GM18909 (cell line): ENCODE measurements at regions not wholly inside any gene's neighbourhood (a gene's known extent, or its start where the extent isn't known, plus 50 kb on each side); places are given as distances from the start of the nearest gene placed in this dataset.

Experiments used
- ATAC-seq: cut with Tn5 transposase; IDR thresholded peaks from one replicate; pipeline ENCODE4 v1.9.1; 2021; ENCODE audit warnings: mild to moderate bottlenecking; ENCODE audit not compliant: unreplicated experiment, poor library complexity

- no peak for ATAC-seq
Observed at GRCh38 chr4:81904121-81904520, 432.4 kb upstream of the RASGEF1B start.

DNA sequence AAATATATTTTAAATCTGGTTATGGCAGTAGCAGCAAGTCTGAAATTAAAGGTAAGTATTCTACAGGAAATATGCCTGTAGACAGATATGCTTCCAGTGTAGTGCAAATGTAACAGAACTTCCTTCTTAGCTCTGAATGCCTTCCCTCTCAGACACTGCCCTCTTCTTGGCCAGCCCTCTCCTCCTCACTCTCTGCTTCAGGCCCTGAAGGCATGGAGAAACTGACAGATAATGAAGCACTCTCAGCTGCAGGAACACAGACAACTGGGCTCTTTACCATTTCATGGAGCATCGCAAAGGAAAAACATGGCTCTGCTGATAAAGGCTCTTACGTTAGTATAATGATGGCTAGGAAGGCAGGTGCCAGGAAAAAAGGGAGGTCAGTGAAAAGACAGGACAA is 431.5 kb upstream of the RASGEF1B start:
- no peak for ATAC-seq

GRCh38 chr4:81898862-81899504 is 427.3 kb upstream of the RASGEF1B start:
- ATAC-seq = no peak

DNA sequence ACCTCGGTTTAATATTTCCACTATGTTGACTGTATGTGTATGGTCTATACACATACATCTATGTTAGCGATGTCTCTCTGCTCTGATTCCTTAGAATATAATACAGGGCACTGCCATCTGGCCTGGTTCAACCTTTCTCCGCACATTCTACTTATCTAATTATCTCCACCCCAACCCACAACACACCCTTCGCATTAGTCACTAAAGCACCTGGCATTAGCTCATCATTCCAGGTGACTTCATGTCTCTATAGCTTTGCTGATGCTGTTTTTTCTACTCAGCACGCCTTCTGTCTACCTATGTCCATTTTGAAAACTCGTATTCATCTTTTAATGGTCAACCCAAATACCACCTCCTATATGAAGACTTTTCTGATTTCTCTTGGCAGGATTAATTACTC is 425.2 kb upstream of the RASGEF1B start:
- no peak for ATAC-seq

- ATAC-seq = no peak
Observed at GRCh38 chr4:81891005-81891996, 419.6 kb upstream of the RASGEF1B start.

- ATAC-seq = no peak
Observed at GRCh38 chr4:81884986-81885385, 413.3 kb upstream of the RASGEF1B start.

- ATAC-seq = no peak
Observed at GRCh38 chr4:81883530-81884450, 412.1 kb upstream of the RASGEF1B start.

DNA sequence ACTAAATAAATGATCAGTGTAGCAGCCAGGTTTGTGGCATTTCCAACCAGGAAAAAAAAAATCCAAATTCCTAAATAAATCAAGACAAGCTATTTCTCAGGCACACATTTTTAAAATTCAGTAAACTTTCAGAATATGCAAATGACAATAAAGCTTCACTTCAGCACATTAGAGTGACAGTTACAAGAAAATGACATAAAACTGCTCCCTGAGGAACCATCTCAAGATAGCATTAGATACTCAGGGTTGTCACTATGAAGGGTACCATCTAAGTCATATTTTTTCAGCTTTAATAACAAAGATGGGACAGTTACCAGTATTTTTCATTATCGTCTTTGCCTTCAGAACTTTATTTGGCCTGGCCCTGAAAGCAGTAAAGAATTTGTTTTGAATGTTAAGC is 411.3 kb upstream of the RASGEF1B start:
- no peak for ATAC-seq

DNA sequence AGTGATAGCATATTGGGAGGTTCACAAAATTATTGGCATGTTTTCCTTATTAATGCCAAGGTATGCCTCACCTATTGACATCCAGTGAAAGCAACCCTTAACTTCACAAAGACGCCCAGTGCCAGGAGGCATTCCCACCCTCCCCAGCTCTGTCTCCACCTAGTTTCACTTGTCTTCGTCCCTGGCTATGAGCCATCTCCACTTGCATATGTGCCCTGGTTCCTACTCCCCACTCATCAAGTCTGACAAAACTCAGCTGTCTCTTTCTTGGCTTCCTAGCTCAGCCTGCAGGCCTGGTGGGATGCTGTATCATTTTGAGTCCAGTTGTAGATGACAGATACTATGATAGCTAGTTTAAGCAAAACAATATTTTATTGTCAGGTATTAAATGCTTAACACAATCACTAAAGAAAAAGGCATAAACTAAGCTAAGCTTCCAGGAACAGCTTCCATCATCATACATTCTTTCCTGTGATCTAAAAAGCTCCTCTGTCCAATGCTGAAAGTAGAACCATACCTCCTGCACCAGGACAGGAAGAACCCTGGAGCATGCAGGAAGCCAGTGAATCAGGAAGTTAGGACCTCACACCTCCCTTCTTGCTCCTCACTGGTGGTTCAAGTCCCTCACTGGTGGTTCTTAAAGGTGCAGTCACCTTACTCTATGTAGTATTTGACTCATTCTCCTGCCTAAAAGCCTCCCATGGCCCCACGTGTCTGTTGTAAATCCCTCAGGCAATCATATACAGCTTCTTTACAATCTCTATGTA is 410.3 kb upstream of the RASGEF1B start:
- ATAC-seq = no peak

DNA sequence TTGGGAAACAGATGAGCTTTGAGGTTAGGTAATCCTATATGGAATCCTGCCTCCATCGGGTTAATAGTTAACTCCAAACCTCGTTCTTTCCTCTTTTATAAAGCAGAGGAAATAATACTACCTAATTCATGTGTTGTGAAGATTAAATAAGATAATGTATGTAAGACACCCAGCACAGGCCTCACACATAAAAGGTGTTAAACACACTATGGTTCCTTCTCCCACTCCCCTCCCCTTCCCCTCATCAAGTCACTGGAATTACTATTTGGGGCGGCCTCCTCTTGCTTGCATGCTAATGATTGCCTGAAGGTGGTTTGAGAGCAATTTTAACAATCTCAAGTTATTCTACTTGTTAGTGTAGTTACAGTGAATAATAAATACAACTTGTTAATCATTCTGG is 404.4 kb upstream of the RASGEF1B start:
- no peak for ATAC-seq

DNA sequence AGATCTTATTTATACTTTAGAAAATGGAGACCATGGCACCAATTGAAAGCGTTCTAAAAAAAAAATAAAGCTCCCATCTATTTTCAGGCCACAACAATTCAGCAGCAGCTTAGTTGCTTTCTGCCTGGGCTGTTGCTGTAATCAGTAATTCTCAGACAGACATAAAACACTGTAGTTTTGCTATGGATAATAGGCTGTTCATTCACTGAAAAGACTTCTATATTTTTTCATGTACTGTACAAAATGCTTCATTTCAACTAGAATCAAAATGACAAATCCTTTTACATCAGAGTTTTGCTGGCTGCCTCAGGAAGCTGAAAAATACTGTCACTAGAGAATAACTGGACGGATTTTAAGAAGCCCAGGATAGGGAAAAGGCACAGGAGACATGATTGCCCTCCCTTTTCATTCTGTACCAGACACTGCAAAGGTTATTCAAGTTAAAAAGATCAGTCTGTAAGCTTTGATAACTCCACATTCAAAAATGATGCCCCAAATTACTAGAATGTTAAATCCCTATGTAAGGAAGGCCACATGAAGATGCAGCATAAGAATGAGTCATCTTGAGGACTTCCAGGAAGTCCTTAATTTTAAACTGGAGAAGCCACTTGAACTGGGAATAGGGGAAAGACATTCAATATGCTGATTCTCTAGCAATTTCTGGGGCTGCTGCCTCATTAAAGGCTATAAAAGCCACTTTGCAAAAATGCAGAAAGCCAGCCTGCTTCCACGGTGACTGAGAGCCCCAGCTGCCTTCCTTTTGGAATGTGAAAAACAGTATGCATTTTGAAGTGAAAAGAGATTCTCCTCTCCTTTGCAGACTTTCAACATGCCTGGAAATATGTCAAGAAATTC is 403.2 kb upstream of the RASGEF1B start:
- no peak for ATAC-seq

DNA sequence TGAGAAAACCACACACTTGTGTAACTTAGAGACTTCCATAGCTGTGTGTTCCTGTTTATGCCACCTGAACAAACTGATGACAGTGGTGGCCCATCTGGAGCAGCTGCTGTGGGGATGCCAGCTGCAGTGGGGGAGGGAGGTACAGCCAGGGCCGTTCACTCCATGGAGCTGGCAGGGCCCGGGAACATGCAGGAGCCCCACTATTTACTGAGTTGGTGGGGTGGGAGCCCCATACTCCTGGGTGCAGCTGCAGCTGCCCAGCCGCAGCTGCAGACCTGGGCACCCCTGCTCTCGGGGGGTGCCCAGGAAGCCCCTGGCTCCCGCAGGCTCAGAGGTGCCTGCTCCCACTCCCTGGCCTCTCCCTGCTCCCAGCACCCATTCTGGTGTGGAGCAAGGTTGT is 398.6 kb upstream of the RASGEF1B start:
- ATAC-seq = no peak

DNA sequence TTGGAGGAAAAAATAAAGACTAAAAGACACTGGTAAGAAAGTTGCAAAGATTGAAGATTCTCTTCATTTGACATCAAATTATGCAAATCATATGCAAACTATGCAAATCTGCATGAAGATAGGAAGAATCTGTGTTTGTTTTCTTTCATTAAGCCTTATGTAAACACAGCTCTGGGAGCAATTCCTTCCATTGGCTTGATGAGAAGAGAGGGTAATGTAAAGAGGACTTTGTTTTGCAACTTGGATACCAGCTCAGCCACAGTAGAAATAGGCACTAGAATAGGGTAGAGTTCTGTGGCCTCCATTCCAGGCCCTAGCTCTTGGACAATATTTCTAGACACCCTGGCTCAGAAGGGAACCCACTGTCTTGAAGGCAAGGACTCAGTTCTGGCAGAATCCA is 388.4 kb upstream of the RASGEF1B start:
- ATAC-seq = no peak

GRCh38 chr4:81854406-81854805 is 382.7 kb upstream of the RASGEF1B start:
- ATAC-seq = no peak

GRCh38 chr4:81852031-81852715 is 380.5 kb upstream of the RASGEF1B start:
- ATAC-seq = no peak

GRCh38 chr4:81850701-81851100 is 379.0 kb upstream of the RASGEF1B start:
- ATAC-seq = no peak

- ATAC-seq = no peak
Observed at GRCh38 chr4:81845761-81846160, 374.1 kb upstream of the RASGEF1B start.

- no peak for ATAC-seq
Observed at GRCh38 chr4:81845273-81845672, 373.6 kb upstream of the RASGEF1B start.
